Activated T-cell treated with anti-CD3 and anti-CD28 coated beads for 48 hours (primary cell): ENCODE measurements at regions not wholly inside any gene's neighbourhood (a gene's known extent, or its start where the extent isn't known, plus 50 kb on each side); places are given as distances from the start of the nearest gene placed in this dataset.
"Not testable (repeated sequence)": the region's sequence is repeated elsewhere in the genome, so short reads cannot be mapped to it uniquely, and the experiment has no call there.

Source experiments
- DNase-seq: peaks from one replicate; pipeline ENCODE4 v3.0.0-alpha.2; 2020; ENCODE audit warnings: low read depth

DNA sequence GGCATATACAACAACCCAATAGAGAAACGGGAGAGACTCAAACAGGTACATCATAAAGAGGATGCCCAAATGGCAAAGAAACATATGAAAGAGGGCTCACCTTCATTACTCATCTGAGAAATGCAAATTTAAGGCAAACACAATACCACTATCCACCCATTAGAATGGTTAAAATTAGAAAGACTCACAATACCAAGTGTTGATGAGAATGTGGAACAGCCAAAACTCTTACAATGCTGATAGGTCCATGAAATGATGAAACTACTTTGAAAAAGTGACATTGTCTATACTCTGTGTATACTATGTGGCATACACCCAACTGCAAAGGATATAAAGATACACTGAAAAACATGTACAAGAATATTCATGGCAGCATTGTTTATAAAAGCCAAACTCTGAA, 96.2 kb upstream of the TSHZ3 start:
- no peak for DNase-seq

DNA sequence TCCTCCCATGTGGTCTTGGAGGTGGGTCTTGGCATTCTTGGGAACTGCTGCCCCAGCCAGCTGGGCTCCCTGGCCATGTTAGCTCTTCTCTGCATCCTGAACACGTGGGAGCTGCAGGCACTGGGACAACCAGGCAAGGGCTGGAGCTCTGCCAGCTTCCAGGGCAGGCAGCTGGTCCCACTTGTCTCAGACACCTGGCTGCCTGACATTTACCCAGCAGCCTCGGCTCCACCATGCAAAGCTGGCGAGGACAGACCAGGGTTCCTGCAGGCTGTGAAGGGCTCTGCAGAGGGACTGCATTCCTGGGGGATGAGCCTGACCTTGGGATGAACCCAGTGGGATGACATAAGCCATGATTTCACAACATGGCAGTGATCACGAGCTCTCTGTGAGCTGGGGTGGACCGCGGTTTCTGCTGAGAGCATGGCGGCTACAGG, 99.0 kb upstream of the TSHZ3 start:
- DNase-seq, result no peak

DNA sequence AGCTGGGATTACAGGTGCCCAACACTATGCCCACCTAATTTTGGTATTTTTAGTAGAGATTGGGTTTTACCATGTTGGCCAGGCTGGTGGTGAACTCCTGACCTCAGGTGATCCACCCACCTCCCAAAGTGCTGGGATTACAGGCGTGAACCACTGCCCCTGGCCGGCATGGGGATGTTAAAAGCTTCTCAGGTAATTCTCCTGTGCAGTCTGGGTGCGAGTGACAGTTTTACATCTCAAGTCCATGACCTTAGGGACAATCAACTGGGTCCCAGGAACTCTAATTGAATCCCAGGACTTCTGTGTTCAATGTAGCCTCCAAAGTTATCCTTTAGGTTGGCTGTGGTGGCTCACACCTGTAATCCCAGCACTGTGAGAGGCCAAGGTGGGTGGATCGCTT, 100.1 kb upstream of the TSHZ3 start:
- DNase-seq, result no peak

DNA sequence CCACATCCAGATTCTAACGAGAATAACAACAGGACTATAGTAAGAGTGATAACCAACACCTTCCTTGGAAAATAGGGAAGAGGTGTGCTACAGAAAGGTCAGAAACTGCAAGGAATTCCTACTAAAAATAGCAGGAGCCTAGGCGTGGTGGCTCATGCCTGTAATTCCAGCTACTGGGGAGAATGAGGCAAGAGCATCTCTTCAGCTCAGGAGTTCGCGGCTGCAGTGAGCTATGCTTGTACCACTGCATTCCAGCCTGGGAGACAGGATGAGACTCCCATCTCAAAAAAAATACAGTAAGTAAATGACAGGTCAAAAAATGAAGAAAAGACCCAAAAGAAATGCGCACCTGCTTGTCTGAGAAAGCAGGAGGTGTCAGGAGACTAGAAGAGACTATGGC, 101.5 kb upstream of the TSHZ3 start:
- DNase-seq, result no peak

DNA sequence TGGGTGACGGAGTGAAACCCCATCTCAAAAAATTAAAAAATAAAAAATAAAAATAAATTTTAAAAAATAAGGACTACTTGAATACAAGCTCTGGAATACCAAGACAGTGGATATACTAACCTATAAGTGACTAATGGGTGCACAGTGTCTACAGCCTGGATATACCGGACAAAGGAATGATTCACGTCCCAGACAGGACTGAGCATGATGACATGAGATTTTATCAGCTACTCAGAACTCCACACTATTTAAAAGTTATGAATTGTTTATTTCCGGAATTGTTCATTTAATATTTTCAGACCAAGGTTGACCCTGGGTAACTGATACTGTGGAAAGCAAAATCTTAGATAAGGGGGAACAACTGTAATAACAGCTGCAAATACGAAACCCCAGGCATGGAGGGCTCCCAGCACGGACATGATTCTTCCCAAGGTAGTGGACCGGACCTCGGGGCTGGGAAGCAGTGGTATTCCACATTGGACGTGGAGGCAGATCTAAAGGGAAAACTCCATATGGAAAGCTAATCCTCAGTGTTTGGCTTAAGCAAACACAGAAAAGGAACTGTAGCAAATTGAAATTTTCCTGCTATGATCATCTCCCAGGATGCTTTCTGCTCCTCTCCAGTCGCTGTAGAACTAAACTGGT, 102.6 kb upstream of the TSHZ3 start:
- DNase-seq, result no peak

DNA sequence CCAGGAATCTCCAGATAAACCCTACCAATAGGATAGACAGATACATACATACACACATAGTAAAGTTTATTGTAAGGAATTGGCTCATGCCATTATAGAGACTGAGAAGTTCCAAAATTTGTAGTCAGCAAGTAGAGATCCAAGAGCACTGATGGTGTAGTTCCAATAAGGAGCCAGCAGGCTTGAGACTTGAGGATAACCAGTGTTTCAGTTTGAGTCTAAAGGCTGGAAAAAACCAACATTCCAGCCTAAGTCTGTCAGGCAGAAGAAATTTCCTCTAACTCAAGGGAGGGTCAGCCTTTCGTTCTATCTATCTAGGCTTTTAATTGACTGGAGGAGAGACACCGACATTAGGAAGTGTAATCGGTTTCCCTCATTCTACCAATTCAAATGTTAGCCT, 110.2 kb upstream of the TSHZ3 start:
- no peak for DNase-seq

DNA sequence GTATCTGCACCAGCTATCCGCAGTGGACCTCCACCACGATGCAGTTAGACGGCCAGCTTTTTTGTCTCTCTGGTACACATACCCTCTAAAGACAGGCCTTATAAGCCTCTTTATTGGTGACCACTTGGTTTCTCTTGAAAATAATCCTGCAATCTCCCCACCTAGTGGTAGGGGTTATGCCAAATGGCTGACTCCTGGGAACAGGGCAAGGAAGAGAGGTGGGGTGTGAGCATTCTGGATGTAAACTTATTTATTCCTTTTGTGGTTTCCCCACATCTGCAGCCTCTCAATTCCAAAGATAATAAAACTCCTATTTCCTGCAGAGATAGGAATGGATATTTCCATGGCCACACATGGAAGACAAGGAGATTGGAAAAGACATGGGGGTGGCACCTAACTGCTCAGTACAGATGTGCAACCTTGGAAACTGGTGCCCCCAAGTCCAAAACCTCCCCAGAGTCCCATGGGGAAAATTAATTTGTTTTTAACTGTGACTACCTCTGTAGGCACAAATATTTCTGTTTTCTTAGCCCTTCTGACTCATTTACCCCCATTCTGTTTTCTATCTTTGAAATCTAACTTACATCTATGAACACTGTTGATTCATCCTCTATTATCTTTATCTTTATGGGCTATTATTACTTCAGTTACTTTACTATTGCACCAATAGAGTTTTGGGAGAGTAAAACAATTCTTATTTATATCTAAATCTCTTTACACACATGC, 112.7 kb upstream of the TSHZ3 start:
- no peak for DNase-seq

DNA sequence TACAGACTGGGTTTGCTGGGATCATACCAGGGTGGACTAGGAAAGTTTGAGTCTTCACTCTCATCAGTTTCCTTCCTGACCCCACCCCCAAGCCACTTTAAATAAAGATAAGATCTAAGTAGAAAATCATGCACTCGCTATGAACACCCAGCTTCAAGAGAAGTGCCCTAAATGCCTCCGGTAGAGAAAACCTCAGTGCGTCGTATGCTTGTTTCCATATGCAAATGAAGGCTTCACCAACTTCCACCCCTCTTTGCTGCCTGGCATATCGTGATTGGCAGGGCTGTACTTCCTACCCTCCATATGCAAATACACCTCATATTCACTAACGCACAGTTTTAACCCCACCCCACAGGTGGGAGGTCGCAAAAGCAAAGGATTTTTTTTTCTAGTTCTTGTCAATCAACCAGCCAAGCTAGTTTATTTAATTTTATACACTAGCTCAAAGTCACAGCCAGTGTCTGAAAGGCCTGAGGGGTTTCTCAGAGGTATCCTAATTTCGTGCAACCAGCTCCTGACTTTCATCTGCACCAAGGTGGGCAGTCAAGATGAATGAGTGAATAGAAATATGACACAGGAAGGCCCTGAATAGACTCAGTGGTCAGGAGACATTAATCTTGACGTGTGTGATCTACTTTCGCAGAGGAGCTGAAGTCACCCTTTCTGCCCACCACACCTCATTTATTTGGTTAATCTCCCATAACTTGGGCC, 121.1 kb upstream of the TSHZ3 start:
- DNase-seq, result no peak

DNA sequence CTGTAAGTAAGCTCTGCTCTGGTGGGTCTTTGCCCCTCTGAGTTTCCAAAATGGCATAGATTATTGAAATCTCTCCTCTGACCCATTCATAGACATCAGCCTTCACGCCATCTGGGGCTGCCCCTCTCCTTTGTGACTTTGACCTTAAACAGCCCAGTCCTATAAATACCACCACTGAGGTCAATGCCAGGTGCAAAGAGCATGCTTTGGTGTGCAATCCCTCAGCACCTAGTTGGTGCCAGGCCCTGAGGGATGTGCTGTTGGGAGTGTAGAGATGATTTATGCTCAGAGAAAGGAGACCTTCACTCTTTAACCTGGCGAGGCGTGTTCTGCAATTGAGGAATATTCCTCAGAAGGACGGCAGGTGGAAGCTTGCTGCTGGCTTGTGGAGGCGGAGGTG, 121.7 kb upstream of the TSHZ3 start:
- no peak for DNase-seq

DNA sequence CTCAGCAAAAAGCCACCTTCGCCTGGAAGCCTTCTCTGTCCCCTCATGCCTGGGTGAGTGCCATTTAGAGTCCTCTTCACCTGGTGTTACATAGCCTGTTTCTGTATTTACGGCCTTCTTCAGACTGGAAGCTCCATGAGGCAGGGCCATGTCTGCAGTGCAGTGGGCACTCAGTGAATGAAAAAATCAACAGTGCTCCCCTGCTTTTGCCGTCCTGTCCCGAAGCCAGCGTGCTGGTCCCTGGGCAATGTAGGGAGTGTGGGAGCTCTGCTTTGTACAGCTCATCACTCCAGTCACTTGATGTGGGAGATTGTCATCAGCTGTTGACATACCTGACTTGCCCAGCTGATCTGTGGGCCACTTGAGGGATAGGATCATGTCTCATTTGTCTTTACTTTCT, 129.0 kb upstream of the TSHZ3 start:
- DNase-seq, result no peak

DNA sequence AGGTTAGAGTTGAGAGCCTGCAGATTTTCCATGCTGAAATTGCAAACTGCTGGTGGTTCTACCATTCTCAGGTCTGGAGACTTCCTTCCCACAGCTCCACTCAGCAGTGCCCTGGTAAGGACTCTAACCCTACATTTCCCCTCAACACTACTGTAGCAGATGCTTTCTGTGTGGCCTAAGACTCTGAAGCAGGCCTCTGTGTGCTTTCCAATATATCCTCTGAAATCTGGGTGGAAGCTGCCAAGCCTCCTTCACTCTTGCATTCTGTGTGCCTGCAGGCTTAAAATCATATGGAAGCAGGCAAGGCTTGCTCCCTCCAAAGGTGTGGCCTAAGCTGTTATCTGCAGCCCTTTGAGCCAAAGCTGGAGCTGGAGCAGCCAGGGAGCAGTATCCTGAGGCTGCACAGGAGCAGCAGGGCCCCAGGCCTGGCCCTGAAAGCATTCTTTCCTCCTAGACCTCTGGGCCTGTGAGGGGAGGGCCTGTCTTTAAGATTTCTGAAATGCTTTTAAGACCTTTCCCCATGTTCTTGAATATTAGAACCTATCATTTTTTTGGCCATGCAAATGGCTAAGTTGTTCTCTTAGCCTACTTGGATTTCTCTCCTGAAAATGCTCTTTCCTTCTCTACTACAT, 134.1 kb upstream of the TSHZ3 start:
- no peak for DNase-seq

DNA sequence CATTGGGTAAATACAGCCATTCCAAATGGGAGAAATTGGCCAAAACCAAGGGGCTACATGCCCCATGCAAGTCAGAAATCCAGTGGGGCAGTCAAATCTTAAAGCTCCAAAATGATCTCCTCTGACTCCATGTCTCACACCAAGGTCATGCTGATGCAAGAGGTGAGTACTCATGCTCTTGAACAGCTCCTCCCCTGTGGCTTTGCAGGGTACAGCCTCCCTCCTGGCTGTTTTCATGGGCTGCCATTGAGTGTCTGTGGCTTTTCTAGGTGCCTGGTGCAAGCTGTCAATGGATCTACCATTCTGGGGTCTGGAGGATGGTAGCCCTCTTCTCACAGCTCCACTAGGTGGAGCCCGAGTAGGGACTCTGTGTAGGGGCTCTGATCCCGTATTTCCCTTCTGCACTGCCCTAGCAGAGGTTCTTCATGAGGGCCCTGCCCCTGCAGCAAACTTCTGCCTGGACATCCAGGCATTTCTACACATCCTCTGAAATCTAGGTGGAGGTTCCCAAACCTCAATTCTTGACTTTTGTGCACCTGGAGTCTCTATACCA, 135.7 kb upstream of the TSHZ3 start:
- DNase-seq, result not testable (repeated sequence)

DNA sequence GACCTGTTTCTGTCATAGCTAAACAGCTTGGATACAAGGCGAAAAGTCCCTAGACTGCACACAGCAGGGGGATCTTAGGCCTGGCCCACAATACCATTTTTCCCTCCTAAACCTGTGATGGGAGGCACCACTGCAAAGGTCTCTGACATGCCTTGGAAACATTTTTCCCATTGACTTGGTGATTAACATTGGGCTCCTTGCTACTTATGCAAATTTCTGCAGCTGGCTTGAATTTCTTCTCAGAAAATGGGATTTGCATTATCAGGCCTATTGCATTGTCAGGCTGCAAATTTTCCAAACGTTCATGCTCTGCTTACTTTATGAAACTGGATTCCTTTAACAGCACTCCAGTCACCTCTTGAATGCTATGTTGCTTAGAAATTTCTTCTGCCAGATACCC, 136.2 kb upstream of the TSHZ3 start:
- DNase-seq, result no peak

DNA sequence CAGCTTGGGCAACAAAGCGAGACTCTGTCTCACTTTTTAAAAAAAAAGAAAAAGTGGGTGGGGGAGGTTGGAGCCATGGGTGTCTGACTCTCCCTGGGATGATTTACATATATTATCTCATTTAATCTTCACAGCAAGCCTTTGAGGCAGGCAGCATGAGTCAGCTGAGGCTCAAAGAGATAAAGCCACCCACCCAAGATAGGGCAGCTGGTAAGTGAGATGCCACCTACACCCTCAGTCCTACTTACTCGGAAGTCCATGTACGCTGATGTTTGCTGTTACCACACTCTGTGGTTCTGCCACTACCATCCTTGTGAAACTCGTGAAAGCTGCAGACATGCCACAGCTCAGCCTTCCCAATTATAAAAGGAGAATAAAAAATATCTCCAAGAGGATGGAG, 142.0 kb upstream of the TSHZ3 start:
- no peak for DNase-seq

DNA sequence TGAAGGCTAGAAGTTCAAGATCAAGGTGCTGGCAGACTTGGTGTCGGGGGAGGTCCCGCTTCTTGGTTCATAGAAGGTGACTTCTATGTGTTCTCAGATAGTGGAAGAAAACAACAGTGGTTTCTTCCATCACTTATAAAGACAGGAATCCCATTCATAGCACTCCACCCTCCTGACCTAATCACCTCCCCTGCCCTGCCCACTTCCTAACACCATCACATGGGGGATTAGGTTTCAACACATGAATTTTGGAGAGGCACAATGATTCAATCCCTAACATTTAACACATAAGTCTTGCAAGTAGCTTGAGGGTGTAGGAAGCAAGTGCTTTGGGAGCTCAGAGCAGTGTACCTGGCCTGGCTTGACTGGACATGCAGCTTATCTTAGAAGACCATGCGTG, 142.8 kb upstream of the TSHZ3 start:
- DNase-seq, result no peak

DNA sequence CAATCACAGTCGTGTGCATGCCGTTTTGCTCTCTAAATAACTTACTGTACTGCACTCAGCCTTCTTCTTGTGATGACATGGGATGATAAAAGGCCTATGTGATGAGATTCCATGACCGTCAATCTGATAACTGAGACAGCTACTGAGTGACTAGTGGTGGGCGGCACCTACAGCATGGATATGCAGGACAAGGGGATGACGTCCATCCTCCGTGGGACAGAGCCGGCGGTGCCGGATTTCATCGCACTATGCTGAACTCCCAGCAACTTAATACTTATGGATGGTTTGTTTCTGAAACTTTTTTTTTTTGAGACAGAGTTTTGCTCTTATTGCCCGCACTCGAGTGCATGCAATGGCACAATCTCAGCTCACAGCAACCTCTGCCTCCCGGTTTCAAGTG, 146.8 kb upstream of the TSHZ3 start:
- no peak for DNase-seq

DNA sequence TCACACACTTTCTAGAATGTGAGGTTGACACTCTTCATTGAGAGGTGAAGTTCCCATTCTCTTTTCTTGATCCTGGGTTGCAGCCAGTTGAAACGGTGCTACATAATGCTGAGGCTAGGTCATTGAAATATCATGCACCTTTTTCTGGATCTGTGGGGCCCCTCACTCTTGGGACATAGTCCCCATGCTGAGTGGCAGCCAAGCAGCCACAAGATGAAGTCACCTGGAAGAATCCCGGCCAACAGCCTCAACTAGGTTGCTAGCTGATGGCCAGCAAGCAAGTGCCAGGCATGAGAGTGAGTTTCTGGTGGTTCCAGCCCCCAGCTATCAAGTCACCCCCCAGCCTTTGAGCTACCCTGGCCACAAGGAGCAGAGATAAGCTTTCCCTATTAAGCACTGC, 148.5 kb upstream of the TSHZ3 start:
- DNase-seq, result no peak

DNA sequence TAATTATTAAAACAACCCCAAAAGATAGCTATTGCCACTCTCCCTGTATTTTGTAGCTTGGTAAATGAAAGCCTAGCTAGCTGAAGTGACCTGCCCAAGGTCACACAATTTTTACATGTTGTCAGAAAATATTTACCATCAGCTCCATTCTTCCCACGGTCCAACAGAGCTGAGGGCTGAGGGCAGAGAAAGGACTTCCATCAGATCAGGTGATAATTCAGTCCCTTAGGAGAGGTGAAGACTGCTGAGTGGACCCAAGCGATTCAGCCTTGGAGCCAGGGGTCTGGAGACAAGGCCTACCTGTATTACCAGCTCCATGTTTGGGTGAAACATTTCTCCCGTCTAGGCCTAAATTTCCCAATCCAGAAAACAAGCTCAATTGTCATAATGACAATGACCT, 149.5 kb upstream of the TSHZ3 start:
- no peak for DNase-seq

DNA sequence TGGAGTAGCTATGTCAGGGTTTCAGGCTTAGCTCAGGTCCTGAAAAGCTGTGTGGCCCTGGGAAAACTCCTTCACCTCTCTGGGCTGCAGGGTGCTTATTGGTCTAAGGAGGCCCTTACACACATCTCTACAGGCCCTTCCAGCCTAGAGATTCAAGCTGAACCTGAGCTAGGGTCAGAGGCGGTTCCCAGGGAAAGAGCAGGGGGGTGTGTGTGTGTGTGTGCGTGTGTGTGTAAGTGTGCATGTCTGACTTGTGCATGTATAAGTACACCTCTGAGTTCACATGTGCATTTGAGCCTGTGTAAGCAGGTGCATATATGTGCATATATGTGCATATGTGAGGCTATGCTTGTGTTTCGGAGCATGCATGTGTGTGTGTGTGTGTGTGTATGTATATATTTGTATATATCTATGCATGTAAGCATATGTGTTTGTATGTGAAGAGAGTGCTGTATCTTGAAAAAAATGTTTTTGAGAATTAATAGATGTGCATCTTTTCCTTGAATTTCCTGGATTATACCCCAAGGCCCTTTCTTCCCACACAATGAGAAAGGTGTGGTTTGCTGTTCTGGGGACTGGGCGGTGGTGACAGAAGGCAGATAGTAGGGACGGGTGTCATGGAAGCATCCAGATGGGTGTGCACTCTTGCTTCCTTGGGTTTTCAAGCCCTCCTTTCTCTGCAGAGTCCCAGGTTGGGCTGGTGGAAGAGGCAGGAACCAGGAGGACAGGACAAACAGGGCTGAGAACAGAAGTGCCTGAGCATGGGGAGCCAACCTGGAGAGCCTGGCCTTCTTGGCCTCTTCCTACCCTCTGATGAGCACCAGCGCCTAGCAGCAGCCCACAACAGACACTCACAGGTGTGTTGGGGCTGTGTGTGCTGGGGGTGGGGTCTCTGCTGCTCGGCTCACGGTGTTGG, 150.3 kb upstream of the TSHZ3 start:
- no peak for DNase-seq

DNA sequence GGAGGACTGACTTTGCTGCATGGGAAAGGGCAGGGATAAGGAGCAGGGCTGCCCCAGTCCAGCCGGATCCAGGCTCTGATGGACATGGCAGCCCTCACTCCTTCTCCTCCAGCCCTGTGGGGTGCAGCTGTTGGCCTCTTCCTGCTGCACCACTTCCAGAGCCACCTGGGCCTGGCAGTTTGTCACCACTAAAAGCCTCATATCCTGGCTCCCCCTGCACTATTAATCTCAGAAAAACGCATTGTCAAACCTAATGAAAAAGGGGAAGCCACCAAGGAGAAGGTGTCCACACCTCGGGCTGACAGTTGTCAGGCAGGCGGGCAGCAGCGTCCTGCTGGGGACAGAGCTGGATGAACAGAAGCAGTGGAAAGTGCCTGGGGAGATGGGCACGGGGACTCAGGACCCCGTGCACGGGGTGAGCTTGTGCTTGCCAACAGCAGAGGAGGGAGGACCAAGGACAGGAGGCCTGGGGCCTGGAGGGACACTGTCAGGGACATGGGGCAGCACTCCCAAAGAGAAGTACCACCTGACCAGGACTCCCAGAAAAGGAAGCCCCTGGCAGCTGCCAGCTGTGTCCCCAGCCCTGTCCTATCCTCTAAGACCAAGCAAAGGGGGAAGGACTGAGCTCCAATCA, 151.1 kb upstream of the TSHZ3 start:
- DNase-seq, result no peak

DNA sequence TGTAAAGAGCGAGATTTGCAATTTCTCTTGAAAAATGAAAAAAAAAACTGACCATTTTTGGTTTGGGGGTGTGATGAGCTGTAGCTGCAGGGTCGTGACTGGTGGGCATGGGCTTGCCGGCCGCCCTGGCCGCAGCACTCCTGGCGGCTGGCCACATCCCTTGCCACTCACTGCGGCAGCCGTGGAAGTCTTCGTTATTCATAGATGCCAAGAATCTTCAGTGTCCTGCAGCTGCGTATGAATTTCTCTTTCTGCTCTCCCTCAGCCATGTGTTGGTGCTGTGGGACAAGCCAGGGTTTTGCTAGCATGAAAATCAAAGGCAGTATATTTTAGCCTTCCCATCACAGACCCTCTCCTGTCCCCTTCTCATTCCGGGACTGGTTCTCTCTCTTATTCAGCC, 151.7 kb upstream of the TSHZ3 start:
- no peak for DNase-seq
